ENCODE measurements at regions not wholly inside any gene's neighbourhood (a gene's known extent, or its start where the extent isn't known, plus 50 kb on each side); places are given as distances from the start of the nearest gene placed in this dataset.

- intact Hi-C loops (cut with DNase I) = no loop called here
- DNase-seq = peak in 1 of 10 donors; percentile 21
Measured at GRCh38 chr2:234310166-234310565, 186.7 kb downstream of the ARL4C start.

DNA sequence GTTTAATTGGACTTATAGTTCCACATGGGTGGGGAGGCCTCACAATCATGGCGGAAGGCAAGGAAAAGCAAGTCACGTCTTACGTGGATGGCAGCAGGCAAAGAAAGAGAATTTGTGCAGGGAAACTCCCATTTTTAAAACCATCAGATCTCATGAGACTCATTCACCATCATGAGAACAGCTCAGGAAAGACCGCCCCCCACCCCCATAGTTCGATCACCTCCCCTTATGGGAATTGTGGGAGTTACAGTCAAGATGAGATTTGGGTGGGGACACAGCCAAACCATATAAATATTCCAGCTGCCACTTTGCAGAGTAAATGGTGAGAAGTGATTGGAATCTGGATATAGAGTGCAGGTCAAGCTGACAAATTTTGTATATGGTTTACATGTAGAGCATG is 187.4 kb downstream of the ARL4C start:
- intact Hi-C loops (cut with DNase I) = no loop called here
- no peak for DNase-seq

DNA sequence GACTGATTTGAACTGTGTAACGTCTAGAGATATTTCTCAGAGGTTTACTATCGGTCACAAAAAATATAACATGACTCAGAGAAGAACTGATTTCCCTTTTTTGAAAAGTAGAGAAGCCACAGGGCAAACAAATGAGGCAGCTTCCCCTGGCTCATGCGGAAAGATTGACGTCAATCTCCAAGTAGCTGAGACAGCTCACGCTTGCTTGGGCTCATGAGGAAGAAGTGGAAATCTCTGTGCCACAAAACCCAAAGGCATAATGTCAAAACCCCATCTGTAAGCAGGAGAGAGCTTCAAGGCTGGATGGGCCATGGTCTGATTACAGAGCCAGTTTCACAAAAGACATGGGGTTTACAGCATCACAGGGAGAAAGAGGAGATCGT is 188.1 kb downstream of the ARL4C start:
- intact Hi-C loops (cut with DNase I) = no loop called here
- DNase-seq = peak in 1 of 10 donors; percentile 65

GRCh38 chr2:234308073-234308812 is 188.6 kb downstream of the ARL4C start:
- intact Hi-C loops (cut with DNase I) = no loop called here

GRCh38 chr2:234307322-234307961 is 189.4 kb downstream of the ARL4C start:
- intact Hi-C loops (cut with DNase I) = no loop called here
- DNase-seq = no peak

More at GRCh38 chr2:234308073-234308812, 188.6 kb downstream of the ARL4C start:
- peak in 1 of 10 donors; percentile 12 for DNase-seq

DNA sequence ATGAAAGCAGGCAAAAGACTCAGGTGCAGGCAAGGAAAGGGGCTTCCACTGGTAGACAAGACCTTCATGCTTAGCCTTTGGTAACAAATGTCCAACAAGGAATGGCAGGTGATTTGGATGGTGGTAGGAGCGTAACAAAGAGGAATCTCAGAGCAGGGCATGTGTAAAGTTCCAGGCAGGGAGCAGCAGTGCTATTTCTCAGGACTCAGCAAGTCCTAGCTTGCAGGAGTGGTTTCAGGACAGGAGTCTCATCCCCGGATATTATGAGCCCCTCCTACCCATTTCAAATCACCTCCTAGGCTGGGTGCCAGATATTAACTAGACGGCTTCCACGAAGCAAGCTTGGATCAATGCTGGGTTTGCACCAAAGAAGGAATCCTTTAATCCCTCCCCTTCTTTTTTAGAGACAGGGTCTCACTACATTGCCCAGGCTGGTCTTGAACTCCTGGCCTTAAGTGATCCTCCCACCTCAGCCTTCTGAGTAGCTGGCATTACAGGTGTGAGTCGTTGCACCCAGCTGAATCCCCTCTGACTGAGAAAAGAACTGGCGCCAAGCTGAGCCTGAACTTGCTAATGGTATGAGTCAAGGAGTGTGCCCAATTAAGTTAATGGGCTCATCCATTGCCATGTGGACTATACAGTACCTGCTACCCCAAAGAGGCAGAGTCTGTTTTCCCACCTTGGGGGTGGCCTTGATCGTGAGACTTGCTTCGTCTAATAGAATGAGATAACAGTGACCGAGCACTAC is 190.3 kb downstream of the ARL4C start:
- no peak for DNase-seq
- intact Hi-C loops (cut with DNase I) = no loop called here

GRCh38 chr2:234305846-234306245 is 191.0 kb downstream of the ARL4C start:
- no peak for DNase-seq
- intact Hi-C loops (cut with DNase I) = no loop called here

- intact Hi-C loops (cut with DNase I) = no loop called here
- no peak for DNase-seq
Measured at GRCh38 chr2:234304950-234305349, 191.9 kb downstream of the ARL4C start.

- intact Hi-C loops (cut with DNase I) = no loop called here
- no peak for DNase-seq
Measured at GRCh38 chr2:234302664-234302991, 194.3 kb downstream of the ARL4C start.

- DNase-seq = peak in 1 of 10 donors; percentile 60
- intact Hi-C loops (cut with DNase I) = no loop called here
Measured at GRCh38 chr2:234300932-234301823, 195.7 kb downstream of the ARL4C start.

DNA sequence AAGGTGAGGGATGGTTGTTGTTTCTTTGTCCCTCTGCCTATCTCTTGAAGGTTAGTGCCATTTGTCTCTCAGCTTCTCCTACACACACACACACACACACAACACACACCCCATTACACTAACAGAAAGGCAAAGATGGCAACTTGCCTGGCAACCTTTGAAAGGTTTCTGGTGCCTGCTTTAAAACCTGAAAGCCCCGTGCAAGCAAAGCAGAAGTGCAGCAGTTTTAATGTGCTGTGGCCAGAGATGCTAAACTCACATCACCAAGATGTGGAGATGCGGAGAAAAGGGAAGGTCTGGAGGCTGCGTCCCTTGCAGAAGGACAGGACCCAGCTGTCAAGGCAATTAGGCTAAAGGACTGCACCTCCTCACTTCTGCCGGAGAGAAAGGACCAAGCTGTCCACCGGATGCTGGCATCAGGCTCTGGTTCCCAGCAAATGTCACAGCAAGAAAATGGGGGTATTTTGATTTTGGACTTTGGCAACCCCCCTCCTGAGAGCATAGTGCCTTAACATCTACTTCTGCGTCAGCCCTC is 196.4 kb downstream of the ARL4C start:
- DNase-seq = no peak

GRCh38 chr2:234298918-234299317 is 198.0 kb downstream of the ARL4C start:
- no peak for DNase-seq
- intact Hi-C loops (cut with DNase I) = no loop called here

More for the DNA sequence above, 196.4 kb downstream of the ARL4C start:
- intact Hi-C loops (cut with DNase I) = no loop called here

GRCh38 chr2:234296991-234297390 is 199.9 kb downstream of the ARL4C start:
- intact Hi-C loops (cut with DNase I) = no loop called here
- DNase-seq = no peak

DNA sequence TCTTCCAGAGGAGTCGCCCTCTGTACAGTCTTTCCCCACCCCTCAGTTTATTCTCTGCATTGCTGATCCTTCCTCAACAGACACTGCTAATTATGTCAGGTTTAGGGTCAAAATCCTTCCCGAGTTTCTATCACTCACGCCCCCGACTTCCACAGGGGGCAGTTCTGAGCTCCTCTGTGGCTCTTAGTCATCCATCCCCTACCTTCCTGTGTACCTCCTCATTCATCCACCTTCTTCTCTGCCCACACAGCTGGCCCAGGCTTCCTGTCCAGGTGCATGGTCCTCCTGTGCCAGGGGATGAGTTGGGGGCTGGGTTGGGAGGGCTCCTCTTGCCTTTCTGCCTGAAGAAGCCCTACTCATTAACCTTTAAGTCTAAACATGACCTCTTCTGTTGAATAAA is 202.9 kb downstream of the ARL4C start:
- DNase-seq = no peak
- intact Hi-C loops (cut with DNase I) = no loop called here

DNA sequence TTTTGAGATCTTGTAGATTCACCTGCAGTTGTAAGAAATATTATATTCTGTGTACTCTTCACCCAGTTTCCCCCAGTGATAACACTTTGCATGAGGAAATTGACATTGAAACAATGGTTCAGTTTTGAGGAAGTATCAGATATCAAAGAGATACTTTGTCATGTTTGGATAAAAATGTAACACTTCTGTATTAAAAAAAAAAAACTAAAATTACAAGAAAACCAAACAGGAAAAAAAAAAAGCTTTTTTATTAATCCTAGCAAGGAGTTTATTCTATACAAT is 204.0 kb downstream of the ARL4C start:
- intact Hi-C loops (cut with DNase I) = no loop called here
- DNase-seq = no peak

DNA sequence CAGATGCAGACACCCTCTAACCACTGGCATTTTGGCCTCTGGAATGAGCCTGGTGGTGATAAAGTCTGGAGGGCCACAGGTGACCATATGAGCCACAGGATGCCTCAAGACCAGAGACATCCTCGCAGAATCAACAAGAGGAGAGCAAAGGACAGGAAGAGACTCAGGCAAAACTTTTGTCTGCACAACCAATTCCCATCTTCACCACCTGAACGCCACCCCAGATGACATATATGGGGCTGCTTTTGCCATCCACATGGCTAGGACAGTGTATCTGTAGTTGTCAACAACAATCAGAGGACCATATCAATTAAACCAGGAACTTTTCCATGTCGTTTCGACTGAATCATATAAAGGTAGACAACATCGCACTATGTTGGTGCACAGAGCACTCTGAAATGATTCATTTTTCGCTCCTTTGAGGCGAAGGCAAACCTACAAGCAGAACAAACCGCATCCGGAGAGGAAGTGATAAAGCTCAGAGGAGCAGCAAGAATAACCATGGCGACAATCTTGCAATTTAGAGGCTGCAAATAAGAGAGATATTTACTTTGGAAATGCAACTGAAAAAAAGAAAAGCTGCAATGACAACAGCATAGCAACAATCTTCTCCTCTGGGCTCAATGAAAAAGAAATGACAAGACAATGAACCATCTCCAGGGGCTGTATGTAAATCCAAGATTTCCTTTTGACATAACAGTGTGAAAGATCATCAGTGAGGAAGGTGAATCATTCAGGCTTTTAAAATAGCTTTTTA is 204.5 kb downstream of the ARL4C start:
- no peak for DNase-seq
- intact Hi-C loops (cut with DNase I) = no loop called here

DNA sequence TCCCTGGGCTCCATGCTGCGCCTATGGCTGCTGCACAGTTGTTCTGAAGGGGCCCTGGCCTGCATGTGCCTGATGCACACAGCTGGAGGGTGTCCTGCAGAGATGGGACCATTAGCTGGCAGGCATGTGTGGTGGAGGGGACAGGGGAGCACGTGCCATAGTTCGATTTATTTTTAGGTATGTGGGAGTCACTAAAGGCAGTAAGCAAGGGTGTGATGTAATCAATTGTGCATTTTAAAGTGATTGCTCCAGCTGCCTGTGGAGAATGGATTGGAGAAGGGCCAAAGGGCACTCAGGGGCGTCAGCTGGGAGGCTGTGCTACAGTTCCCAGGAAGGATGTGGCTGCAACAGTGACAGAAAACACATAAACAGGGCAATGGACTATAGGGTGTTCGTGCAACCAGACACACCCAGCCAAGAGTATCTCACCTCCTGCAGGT is 205.1 kb downstream of the ARL4C start:
- DNase-seq = no peak
- intact Hi-C loops (cut with DNase I) = no loop called here

DNA sequence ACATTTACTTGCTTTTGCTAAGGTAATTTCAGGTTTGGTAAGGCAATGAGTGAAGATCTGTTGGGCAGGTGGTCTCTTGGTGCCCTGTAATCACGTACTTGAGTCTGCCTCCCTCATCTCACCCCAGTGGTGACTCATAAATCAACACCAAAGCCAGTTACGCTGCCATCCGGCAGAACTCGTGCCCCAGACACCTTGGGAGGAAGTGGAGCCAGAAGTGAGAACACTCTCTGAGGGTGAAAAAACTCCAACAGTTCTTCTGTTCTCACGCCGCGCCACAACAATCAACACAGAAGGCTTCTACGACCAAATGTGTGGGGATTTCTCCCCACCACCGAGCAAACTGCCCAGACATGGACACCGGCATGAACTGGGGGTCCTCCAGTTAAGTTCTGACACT is 206.2 kb downstream of the ARL4C start:
- DNase-seq = no peak
- intact Hi-C loops (cut with DNase I) = no loop called here

- intact Hi-C loops (cut with DNase I) = loop anchor here (1.0 kb wide), 1 partner anchor 211 kb away; no protein-coding TSS in a partner anchor
Measured at GRCh38 chr2:234289834-234290590, 206.9 kb downstream of the ARL4C start.

More at GRCh38 chr2:234289834-234290590, 206.9 kb downstream of the ARL4C start:
- no peak for DNase-seq
